Body of pancreas (tissue), 4 donors: ENCODE measurements at regions not wholly inside any gene's neighbourhood (a gene's known extent, or its start where the extent isn't known, plus 50 kb on each side); places are given as distances from the start of the nearest gene placed in this dataset.

Source experiments
- CTCF ChIP-seq, 7 experiments: fragments of 450-650 bp in 4 of 7; fragments of 200-600 bp in 3 of 7; sonication (generic) in 3 of 7; IDR thresholded peaks; one replicate each; pipeline ENCODE4 v1.5.1; 2016 to 2019; ENCODE audit warnings: antibody characterized with exemption in 7 of 7
- POLR2A ChIP-seq, 3 donors: fragments of 450-650 bp; IDR thresholded peaks; one replicate each; pipeline ENCODE4 v1.6.1; 2016; ENCODE audit warnings: antibody characterized with exemption in 3 of 3, mild to moderate bottlenecking in 2 of 3

GRCh38 chr9:79334711-79335110 lies 237.1 kb upstream of the TLE4 start:
- TF ChIP-seq POLR2A (IDR thresholded peaks at IDR 0.05) (no peak), CTCF (IDR thresholded peaks at IDR 0.05) (no peak)
